ENCODE measurements at regions not wholly inside any gene's neighbourhood (a gene's known extent, or its start where the extent isn't known, plus 50 kb on each side); places are given as distances from the start of the nearest gene placed in this dataset.

DNA sequence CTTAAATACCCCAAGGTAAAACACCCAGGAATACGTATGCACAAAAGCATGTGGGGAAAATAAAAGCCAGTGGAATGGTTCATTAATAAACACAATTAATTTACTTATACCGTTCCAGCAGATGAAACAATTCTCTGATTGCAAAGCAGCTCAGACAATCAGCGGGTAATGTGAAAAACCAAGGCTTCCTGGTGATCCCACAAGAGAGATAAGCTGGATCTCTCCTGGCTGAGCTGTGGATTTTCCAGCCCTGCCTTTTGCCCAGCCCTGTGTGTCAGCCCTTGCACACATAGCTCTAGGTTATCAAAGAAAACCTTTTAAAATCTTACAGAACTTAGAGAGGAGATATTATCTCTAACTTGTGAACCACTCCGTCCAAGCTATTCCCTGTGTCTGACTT, 1010.7 kb upstream of the AUTS2 start:
- no peaks in the 10 kb centered on the region; the same call in 1 of the 2 replicates for H3K9me3 ChIP-seq (ENCODE audit: control insufficient read depth, insufficient read depth, low read depth, low read length)
- H3K4me1 ChIP-seq (ENCODE audit: control insufficient read depth, insufficient read depth, low read length), result no peaks in the 10 kb centered on the region
- H3K4me3 ChIP-seq (ENCODE audit: low read depth, low read length), result no peak overlapping the region
- POLR2A ChIA-PET, result no interaction called here
- TF ChIP-seq, protein P1, sequence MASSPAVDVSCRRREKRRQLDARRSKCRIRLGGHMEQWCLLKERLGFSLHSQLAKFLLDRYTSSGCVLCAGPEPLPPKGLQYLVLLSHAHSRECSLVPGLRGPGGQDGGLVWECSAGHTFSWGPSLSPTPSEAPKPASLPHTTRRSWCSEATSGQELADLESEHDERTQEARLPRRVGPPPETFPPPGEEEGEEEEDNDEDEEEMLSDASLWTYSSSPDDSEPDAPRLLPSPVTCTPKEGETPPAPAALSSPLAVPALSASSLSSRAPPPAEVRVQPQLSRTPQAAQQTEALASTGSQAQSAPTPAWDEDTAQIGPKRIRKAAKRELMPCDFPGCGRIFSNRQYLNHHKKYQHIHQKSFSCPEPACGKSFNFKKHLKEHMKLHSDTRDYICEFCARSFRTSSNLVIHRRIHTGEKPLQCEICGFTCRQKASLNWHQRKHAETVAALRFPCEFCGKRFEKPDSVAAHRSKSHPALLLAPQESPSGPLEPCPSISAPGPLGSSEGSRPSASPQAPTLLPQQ (tag by site-specific recombination; IDR thresholded peaks at IDR 0.05), result no peak
- TF ChIP-seq, protein P2, sequence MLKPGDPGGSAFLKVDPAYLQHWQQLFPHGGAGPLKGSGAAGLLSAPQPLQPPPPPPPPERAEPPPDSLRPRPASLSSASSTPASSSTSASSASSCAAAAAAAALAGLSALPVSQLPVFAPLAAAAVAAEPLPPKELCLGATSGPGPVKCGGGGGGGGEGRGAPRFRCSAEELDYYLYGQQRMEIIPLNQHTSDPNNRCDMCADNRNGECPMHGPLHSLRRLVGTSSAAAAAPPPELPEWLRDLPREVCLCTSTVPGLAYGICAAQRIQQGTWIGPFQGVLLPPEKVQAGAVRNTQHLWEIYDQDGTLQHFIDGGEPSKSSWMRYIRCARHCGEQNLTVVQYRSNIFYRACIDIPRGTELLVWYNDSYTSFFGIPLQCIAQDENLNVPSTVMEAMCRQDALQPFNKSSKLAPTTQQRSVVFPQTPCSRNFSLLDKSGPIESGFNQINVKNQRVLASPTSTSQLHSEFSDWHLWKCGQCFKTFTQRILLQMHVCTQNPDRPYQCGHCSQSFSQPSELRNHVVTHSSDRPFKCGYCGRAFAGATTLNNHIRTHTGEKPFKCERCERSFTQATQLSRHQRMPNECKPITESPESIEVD (tag by site-specific recombination; IDR thresholded peaks at IDR 0.05), result no peak
- TF ChIP-seq ZNF529 (tag by site-specific recombination; IDR thresholded peaks at IDR 0.05; ENCODE audit: insufficient replicate concordance), result no peak
- TF ChIP-seq ZNF521 (tag by site-specific recombination; IDR thresholded peaks at IDR 0.05), result no peak
- no peak for TF ChIP-seq ZNF792 (tag by site-specific recombination; IDR thresholded peaks at IDR 0.05)
- no peak for TF ChIP-seq ZNF239 (tag by site-specific recombination; IDR thresholded peaks at IDR 0.05)
- TF ChIP-seq ZNF155 (tag by site-specific recombination; IDR thresholded peaks at IDR 0.05), result no peak
- no peak for TF ChIP-seq ZNF324 (tag by site-specific recombination; IDR thresholded peaks at IDR 0.05)
- TF ChIP-seq ZNF768 (tag by site-specific recombination; IDR thresholded peaks at IDR 0.05), result no peak
- no peak for TF ChIP-seq ZNF121 (tag by site-specific recombination; IDR thresholded peaks at IDR 0.05)
- no peak overlapping the region for H3K27ac ChIP-seq (ENCODE audit: extremely low read depth, low read depth, low read length)
- CTCF ChIA-PET, result interaction anchor here (1.2 kb wide), 1 partner anchor 18 kb away, joined by 3 read pairs; no protein-coding TSS in a partner anchor
- no peaks in the 10 kb centered on the region for H3K36me3 ChIP-seq (ENCODE audit: control insufficient read depth in 2 of 2, insufficient read depth in 1 of 2, low read length in 2 of 2)

DNA sequence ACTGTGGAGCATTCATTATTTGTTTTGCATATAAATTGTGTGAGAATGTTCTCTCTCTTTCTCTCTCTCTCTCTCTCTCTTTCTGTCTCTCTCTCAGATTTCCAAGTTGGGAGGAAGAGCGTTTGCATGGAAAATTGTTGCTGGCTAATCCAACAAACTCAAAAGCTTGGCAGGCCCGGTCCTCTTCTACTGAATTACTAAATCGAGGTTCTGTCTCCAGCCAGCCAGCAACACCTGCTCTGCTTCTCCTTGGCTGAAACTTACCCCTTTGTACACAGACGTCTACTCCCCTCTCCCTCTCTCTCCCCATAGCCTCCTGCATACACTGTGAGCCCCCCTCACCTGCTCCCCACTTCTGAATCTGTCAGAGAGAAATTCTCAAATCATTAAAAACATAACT, 996.4 kb upstream of the AUTS2 start:
- Histone ChIP-seq H3K9me3 (ENCODE audit: control insufficient read depth, insufficient read depth, low read depth, low read length) (no peaks in the 10 kb centered on the region), H3K36me3 (ENCODE audit: control insufficient read depth in 2 of 2, insufficient read depth in 1 of 2, low read length in 2 of 2) (no peaks in the 10 kb centered on the region), H3K4me1 (ENCODE audit: control insufficient read depth, insufficient read depth, low read length) (no peaks in the 10 kb centered on the region), H3K4me3 (ENCODE audit: low read depth, low read length) (no peak overlapping the region), H3K27ac (ENCODE audit: extremely low read depth, low read depth, low read length) (no peak overlapping the region)
- POLR2A ChIA-PET, result no interaction called here
- CTCF ChIA-PET, result no interaction called here
- TF ChIP-seq ZNF670 (tag by site-specific recombination; IDR thresholded peaks at IDR 0.05; ENCODE audit: low read depth) (no peak), ZFHX2 (tag by site-specific recombination; conservative IDR thresholded peaks at IDR 0.05) (no peak), SCRT1 (tag by site-specific recombination; IDR thresholded peaks at IDR 0.05; ENCODE audit: borderline replicate concordance) (no peak), ZNF423 (tag by site-specific recombination; IDR thresholded peaks at IDR 0.05) (no peak), KLF8 (tag by site-specific recombination; IDR thresholded peaks at IDR 0.05) (no peak), SETDB1 (IDR thresholded peaks at IDR 0.05; ENCODE audit: insufficient read length, low read length) (no peak), ZNF184 (tag by site-specific recombination; IDR thresholded peaks at IDR 0.05) (no peak), GLIS1 (tag by site-specific recombination; IDR thresholded peaks at IDR 0.05) (no peak), ZNF792 (tag by site-specific recombination; IDR thresholded peaks at IDR 0.05) (no peak), ZNF23 (tag by site-specific recombination; IDR thresholded peaks at IDR 0.05; ENCODE audit: borderline replicate concordance) (no peak), TCF7L2 (IDR thresholded peaks at IDR 0.05; ENCODE audit: borderline replicate concordance, low read depth, low read length) (no peak), ZBTB8A (tag by site-specific recombination; IDR thresholded peaks at IDR 0.05) (no peak)
- TF ChIP-seq, protein P1 (tag by site-specific recombination; IDR thresholded peaks at IDR 0.05), result no peak

Data from HEK293 (cell line).